ENCODE measurements at regions not wholly inside any gene's neighbourhood (a gene's known extent, or its start where the extent isn't known, plus 50 kb on each side); places are given as distances from the start of the nearest gene placed in this dataset.

- TF ChIP-seq CTCF (IDR thresholded peaks at IDR 0.05) (no peak), REST (IDR thresholded peaks at IDR 0.05; ENCODE audit: insufficient read depth in 1 of 2, low read depth in 2 of 2, low read length in 1 of 2) (no peak), SIN3A (IDR thresholded peaks at IDR 0.05; ENCODE audit: borderline replicate concordance, insufficient read depth, low read depth, low read length) (no peak)
These were observed 379.4 kb downstream of the ZNF674 start for GRCh38 chrX:46165866-46166265.

Data from Panc1 (cell line).